GM12878 (cell line): ENCODE measurements at regions not wholly inside any gene's neighbourhood (a gene's known extent, or its start where the extent isn't known, plus 50 kb on each side); places are given as distances from the start of the nearest gene placed in this dataset.

Experiments used
- EZH2 ChIP-seq: IDR thresholded peaks from 2 replicates; pipeline ENCODE4 v1.6.1; 2012; ENCODE audit warnings: low read depth, mild to moderate bottlenecking, control low read depth, inconsistent platforms, low read length, borderline replicate concordance; ENCODE audit not compliant: control insufficient read depth
- GABPA ChIP-seq: IDR thresholded peaks from 2 replicates; pipeline ENCODE4 v1.6.1; 2014; ENCODE audit warnings: antibody characterized with exemption, low read depth, mild to moderate bottlenecking, inconsistent platforms
- KDM1A ChIP-seq: fragments of 200-600 bp; sonication (generic); IDR thresholded peaks from 2 replicates; pipeline ENCODE4 v1.6.1; 2016; ENCODE audit warnings: borderline replicate concordance
- KLF5 ChIP-seq: fragments of 450-650 bp; IDR thresholded peaks from 2 replicates; pipeline ENCODE4 v1.6.1; 2014; ENCODE audit warnings: mild to moderate bottlenecking; ENCODE audit not compliant: partially characterized antibody
- SMARCA5 ChIP-seq: fragments of 450-650 bp; IDR thresholded peaks from 2 replicates; pipeline ENCODE4 v1.6.1; 2017; ENCODE audit warnings: mild to moderate bottlenecking
- YY1 ChIP-seq: IDR thresholded peaks from 2 replicates; pipeline ENCODE4 v1.6.1; 2011; ENCODE audit warnings: low read depth, mild to moderate bottlenecking, low read length
- ZZZ3 ChIP-seq: IDR thresholded peaks from 2 replicates; pipeline ENCODE4 v1.6.1; 2011; ENCODE audit warnings: low read depth; ENCODE audit not compliant: control insufficient read depth, insufficient read length

DNA sequence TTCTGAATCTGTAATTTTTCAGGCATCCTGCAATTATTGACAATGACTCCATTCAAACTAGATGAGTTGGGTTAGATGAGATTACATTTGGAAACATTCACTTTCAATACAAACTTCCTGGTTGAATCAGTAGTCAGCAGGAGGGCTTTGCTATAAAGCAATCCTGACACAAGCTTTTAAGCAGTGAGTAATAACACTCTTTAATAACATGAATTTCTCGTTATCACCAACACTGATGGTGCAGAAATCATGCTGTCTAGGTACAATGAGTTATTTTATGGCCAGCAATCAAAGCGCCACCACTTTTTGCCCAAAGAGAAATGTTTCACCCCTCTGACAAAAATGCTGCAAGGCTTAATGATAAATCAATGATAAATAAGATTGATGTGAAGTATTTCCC lies 474.8 kb upstream of the CNTN4 start:
- TF ChIP-seq YY1 = no peak
- no peak for TF ChIP-seq SMARCA5
- TF ChIP-seq GABPA = no peak
- TF ChIP-seq ZZZ3 = no peak
- no peak for TF ChIP-seq KLF5
- TF ChIP-seq EZH2 = no peak
- TF ChIP-seq KDM1A = no peak
